ENCODE measurements at regions not wholly inside any gene's neighbourhood (a gene's known extent, or its start where the extent isn't known, plus 50 kb on each side); places are given as distances from the start of the nearest gene placed in this dataset.

GRCh38 chr7:116443646-116444045, 55.9 kb upstream of the CAV2 start:
- Histone ChIP-seq H3K27me3 (ENCODE audit: insufficient read depth, poor library complexity, severe bottlenecking) (no peaks in the 10 kb centered on the region), H3K27ac (replicated peaks) (no peak overlapping the region), H3K4me3 (replicated peaks; ENCODE audit: insufficient read depth, low read length) (no peak overlapping the region)
- DNase-seq (ENCODE audit: low read depth in 1 of 2, low spot score in 1 of 2): no peak
- TF ChIP-seq SPI1 (IDR thresholded peaks at IDR 0.05; ENCODE audit: borderline replicate concordance, low read depth) (no peak), CTCF (IDR thresholded peaks at IDR 0.05; ENCODE audit: insufficient read depth, low read length) (no peak), POLR2AphosphoS5 (IDR thresholded peaks at IDR 0.05; ENCODE audit: low read depth) (no peak), GABPA (IDR thresholded peaks at IDR 0.05; ENCODE audit: low read depth) (no peak)
- TF ChIP-seq, protein P1, sequence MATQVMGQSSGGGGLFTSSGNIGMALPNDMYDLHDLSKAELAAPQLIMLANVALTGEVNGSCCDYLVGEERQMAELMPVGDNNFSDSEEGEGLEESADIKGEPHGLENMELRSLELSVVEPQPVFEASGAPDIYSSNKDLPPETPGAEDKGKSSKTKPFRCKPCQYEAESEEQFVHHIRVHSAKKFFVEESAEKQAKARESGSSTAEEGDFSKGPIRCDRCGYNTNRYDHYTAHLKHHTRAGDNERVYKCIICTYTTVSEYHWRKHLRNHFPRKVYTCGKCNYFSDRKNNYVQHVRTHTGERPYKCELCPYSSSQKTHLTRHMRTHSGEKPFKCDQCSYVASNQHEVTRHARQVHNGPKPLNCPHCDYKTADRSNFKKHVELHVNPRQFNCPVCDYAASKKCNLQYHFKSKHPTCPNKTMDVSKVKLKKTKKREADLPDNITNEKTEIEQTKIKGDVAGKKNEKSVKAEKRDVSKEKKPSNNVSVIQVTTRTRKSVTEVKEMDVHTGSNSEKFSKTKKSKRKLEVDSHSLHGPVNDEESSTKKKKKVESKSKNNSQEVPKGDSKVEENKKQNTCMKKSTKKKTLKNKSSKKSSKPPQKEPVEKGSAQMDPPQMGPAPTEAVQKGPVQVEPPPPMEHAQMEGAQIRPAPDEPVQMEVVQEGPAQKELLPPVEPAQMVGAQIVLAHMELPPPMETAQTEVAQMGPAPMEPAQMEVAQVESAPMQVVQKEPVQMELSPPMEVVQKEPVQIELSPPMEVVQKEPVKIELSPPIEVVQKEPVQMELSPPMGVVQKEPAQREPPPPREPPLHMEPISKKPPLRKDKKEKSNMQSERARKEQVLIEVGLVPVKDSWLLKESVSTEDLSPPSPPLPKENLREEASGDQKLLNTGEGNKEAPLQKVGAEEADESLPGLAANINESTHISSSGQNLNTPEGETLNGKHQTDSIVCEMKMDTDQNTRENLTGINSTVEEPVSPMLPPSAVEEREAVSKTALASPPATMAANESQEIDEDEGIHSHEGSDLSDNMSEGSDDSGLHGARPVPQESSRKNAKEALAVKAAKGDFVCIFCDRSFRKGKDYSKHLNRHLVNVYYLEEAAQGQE (IDR thresholded peaks at IDR 0.05; ENCODE audit: insufficient replicate concordance, low read depth): no peak

- DNase-seq (ENCODE audit: low read depth in 1 of 2, low spot score in 1 of 2): no peak
- TF ChIP-seq GABPA (IDR thresholded peaks at IDR 0.05; ENCODE audit: low read depth) (no peak), CTCF (IDR thresholded peaks at IDR 0.05; ENCODE audit: insufficient read depth, low read length) (no peak), SPI1 (IDR thresholded peaks at IDR 0.05; ENCODE audit: borderline replicate concordance, low read depth) (no peak), POLR2AphosphoS5 (IDR thresholded peaks at IDR 0.05; ENCODE audit: low read depth) (no peak)
- TF ChIP-seq, protein P1 (IDR thresholded peaks at IDR 0.05; ENCODE audit: insufficient replicate concordance, low read depth): no peak
- Histone ChIP-seq H3K27ac (replicated peaks) (no peak overlapping the region), H3K27me3 (ENCODE audit: insufficient read depth, poor library complexity, severe bottlenecking) (no peaks in the 10 kb centered on the region), H3K4me3 (replicated peaks; ENCODE audit: insufficient read depth, low read length) (no peak overlapping the region)
Observed at GRCh38 chr7:116445447-116446211, 53.9 kb upstream of the CAV2 start.

DNA sequence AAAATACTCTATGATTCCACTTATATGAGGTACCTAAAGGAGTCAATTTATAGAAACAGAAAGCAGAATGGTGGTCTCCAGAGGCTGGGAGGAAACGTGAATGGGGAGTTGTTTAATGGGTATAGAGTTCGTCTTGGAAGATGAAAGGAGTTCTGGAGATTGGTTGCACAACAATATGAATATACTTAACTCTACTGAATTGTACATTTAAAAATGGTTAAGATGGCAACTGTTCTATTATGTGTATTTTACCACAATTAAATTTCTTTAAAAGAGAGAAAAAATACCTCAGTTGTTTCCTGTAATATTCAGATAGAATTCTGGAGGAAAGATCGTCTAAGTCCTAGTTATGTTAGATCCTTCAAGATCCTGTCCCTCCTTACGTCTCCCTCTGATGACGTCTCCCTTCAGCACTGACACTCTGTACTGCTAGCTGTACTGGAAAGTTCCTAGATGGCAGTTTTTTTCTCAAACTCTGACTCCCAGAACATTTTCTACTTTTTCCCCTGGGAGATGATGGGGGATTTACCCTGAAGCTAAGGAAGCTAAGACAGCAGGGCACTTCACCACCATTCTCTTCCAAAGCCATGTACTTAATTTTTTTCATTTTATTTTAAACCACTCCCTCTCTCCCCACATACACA, 53.2 kb upstream of the CAV2 start:
- TF ChIP-seq, protein P1 (IDR thresholded peaks at IDR 0.05; ENCODE audit: insufficient replicate concordance, low read depth): no peak
- TF ChIP-seq GABPA (IDR thresholded peaks at IDR 0.05; ENCODE audit: low read depth) (no peak), POLR2AphosphoS5 (IDR thresholded peaks at IDR 0.05; ENCODE audit: low read depth) (no peak), CTCF (IDR thresholded peaks at IDR 0.05; ENCODE audit: insufficient read depth, low read length) (no peak), SPI1 (IDR thresholded peaks at IDR 0.05; ENCODE audit: borderline replicate concordance, low read depth) (no peak)
- Histone ChIP-seq H3K27ac (replicated peaks) (no peak overlapping the region), H3K27me3 (ENCODE audit: insufficient read depth, poor library complexity, severe bottlenecking) (no peaks in the 10 kb centered on the region), H3K4me3 (replicated peaks; ENCODE audit: insufficient read depth, low read length) (no peak overlapping the region)
- DNase-seq (ENCODE audit: low read depth in 1 of 2, low spot score in 1 of 2): no peak

Measured in HL-60 (cell line).